NCI-H2107 treated with DMSO at 0.1 percent for 48 hours (cell line): ENCODE measurements at regions not wholly inside any gene's neighbourhood (a gene's known extent, or its start where the extent isn't known, plus 50 kb on each side); places are given as distances from the start of the nearest gene placed in this dataset.
"Not testable (repeated sequence)": the region's sequence is repeated elsewhere in the genome, so short reads cannot be mapped to it uniquely, and the experiment has no call there.

Experiments used
- DNase-seq: peaks from one replicate; lab custom pipeline; 2025; ENCODE audit not compliant: unreplicated experiment; lab: John Stamatoyannopoulos, UW

- no peak for DNase-seq
These were observed 996.6 kb downstream of the TLE1 start for GRCh38 chr9:80692751-80693150.

- DNase-seq = no peak
These were observed 998.1 kb downstream of the TLE1 start for GRCh38 chr9:80691229-80691628.

- no peak for DNase-seq
These were observed 998.9 kb downstream of the TLE1 start for GRCh38 chr9:80690349-80690939.

DNA sequence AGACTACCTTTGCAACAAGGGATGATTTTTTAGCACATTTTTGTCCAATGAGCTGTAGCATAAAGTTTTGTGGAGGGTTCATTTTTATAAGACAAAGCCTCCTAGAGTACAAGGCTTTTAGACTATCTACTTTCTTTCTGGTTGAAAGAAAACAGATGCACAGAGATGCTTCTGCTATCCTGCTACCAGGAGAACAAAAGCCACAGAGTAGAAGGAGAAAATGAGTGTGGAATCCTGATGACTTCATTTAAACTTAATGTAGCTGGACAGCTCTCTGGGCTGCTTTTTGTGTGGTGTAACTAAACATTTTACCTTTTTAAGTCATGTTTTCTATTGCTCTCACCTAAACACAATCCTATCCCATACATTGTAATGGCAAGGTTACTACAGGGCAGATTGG, 1009.4 kb downstream of the TLE1 start:
- DNase-seq = no peak

GRCh38 chr9:80678906-80679305, 1010.4 kb downstream of the TLE1 start:
- DNase-seq = no peak

- no peak for DNase-seq
These were observed 1015.9 kb downstream of the TLE1 start for GRCh38 chr9:80673496-80673895.

GRCh38 chr9:80665479-80665878, 1023.9 kb downstream of the TLE1 start:
- no peak for DNase-seq

DNA sequence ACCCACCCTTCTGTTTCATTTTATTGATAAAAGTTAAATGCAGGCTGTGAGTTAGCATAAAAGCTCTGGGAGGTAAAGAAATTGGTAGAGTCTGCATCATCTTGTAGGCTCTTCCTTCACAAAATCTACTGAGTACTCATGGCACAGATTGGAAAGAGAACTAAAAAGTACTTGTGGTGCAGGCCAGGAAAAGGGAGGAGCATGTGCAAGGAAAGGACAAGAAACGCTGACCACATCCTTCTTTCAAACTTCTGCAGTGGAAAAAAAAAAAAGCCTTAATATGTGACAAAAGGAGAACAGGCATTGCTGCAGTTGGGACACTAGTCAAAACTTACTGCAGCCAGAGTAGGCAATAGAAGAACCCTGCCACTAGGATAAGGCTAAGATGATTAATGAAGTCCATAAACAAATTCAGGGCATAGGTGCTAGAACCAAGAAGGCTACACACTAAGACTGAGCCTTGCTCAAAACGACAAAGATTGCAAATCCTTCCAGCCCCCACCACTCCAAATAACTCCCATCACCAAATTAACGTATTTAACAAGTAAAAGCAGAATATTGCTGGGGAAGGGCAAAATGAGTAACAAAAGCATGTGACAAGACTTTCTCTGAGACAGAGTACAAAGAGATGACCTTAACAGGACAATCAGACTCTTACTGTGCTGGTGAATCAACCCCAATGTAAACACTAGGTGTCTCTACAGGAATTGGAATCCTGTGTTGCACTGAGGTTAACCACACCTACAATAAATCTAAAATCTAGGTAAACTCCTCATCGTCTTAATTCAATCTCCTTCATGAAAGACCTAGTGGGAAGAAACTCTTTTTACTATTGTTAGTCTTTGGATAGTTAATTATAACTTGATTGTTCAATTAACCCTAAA, 1024.8 kb downstream of the TLE1 start:
- no peak for DNase-seq

DNA sequence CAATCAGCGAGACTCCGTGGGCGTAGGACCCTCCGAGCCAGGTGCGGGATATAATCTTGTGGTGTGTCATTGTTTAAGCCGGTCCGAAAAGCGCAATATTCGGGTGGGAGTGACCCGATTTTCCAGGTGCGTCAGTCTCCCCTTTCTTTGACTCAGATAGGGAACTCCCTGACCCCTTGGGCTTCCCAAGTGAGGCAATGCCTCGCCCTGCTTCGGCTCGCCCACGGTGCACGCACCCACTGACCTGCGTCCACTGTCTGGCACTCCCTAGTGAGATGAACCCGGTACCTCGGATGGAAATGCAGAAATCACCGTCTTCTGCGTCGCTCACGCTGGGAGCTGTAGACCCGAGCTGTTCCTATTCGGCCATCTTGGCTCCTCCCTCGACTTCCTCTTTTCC, 1029.6 kb downstream of the TLE1 start:
- not testable (repeated sequence) for DNase-seq

DNA sequence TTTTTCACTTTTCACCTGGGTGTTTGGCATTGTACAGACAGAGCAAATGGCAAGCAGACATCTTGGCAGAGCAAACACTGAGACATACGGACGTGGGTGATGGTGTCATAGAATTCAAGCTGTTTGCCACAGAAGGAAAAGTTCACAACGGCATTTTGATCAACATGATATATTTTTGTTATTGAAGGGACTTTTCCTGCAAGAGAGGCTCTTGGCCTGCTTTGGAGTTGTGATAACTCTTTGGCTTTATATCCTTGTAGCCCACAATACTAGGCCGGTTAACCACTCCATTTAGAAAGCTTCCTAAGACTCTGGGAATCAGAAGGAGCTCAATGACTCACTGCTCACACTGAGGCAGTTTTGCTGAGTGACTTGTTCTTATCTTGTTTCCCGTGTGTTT, 1038.3 kb downstream of the TLE1 start:
- DNase-seq = no peak

- no peak for DNase-seq
These were observed 1039.9 kb downstream of the TLE1 start for GRCh38 chr9:80649496-80649895.

DNA sequence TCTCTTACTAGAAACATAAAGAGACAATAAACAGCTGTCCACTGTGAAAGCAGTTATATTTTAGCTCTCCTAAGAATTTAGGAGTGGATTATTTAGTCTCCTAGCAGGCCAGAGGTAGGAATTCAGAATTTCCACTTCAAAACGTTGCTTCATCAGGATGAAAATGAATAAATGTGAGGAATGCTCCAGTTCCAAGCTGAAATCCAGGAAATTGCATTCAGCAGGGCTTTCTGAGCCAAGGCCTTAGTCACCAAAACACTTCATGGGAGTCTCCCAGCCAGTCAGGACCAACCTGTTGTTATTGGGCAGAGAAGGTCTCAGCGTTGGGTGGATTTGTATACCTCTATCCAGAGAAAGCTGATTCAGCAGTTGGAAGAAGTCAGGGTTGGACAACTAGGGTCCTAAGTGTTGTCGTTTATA, 1040.3 kb downstream of the TLE1 start:
- no peak for DNase-seq

- no peak for DNase-seq
These were observed 1041.0 kb downstream of the TLE1 start for GRCh38 chr9:80648336-80648735.

DNA sequence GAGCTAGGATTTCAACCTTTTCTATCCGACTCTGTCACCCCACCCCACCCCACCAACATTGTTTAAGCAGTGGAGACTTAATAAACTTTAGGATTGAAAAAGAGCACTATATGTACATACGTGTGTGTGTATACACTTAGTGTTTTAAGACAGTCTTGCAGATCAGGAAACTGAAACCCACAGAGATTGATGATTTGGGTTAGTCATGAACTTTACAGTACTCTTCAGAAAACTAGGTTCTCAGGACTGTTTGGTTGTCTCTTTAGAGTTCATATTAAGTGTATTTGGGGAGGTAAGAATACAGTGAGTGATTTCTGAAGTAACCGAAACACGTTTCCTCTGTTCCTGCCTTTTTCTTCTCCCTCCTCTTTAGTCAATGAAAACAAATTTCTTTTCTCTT, 1043.1 kb downstream of the TLE1 start:
- DNase-seq = no peak

DNA sequence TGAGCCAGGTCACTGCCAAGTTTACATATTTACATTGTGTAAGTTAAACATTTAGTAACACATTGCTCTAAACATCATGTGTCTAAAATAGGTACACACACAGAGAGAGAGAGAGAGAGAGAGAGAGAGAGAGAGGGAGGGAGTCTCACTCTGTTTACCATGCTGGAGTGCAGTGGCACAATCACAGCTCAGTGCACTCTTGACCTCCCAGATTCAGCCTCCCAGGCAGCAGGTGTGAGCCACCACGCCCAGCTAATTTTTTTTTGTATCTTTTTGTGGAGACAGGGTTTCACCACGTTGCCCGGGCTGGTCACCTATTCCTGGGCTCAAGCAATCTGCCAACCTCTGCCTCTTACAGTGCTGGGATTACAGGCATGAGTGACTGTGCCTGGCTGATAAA, 1045.3 kb downstream of the TLE1 start:
- DNase-seq = no peak

- DNase-seq = no peak
These were observed 1054.3 kb downstream of the TLE1 start for GRCh38 chr9:80635065-80635464.

GRCh38 chr9:80632041-80632440, 1057.3 kb downstream of the TLE1 start:
- no peak for DNase-seq

DNA sequence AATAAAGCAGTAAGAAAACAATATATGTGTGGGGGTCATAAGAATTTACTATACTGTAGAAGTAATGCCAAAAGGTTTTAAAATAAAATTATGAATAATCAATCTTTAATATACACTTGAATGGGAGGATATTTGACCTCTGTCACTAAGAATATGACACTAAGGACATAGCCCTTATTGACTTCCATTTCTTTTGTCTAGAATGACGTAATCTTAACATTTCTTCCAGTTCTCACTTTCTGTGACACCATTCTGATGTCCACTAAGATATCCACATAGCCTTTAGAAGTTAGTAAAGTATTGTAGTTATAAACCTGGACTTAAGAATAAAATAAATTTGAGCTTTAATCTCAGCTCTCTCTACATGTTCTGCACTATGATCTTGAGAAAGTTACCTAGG, 1050.7 kb downstream of the TLE4 start:
- DNase-seq = no peak

DNA sequence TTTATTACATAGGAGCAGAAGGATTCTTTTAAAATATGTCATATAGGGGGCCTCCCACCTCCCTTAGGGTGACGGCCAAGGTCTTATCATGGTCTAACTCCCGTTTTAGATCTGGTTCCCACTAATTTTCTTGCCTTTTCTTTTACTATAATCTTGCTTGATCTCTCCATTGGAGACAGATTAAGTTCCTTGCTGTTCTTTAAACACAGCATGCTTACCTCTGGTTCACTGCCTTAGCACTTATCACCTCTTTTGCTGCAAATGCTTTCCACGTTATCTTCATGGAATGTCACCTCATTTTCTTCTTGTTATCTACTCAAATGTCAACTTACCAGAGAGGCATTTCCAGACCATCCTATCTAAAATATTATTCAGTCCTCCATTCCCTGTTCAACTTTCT, 1047.6 kb downstream of the TLE4 start:
- DNase-seq = no peak

DNA sequence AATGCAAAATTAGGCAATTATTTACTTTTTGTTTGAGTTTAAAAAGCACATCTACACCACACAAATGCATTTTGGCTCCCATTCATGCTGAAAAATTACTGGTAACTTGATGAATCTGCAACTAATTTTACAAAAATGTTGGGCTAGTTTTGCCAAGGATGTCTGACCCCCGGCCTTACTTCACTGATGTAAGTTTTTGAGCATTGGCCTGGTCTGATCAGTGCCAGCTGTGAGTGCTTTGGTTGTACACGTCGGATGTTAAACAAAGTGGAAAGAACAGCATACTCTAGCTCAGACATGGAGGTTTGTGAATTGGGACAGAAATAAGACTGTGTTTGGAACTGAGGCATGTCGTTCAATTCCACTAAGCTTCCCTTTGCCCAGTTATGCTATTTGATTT, 1044.2 kb downstream of the TLE4 start:
- no peak for DNase-seq

DNA sequence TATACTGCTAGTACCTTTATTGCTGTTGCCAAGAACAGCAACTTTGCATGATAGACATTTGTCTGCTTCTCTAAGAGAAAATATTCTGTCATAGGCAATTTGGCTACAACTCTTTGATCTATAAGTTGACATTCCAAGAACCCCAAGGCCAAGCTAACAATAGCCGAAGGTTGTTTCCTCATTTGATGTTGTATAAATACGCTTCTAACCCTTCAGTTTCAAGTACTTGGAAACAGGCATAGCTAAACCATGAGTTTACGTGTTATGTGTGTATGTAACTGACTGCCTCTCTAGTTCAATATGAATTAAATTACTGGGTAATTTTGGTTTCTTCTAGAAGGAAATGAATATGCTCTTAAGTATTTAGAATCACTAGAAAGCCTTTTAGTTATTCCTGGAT, 1034.0 kb downstream of the TLE4 start:
- no peak for DNase-seq

- DNase-seq = no peak
These were observed 1033.4 kb downstream of the TLE4 start for GRCh38 chr9:80605129-80605528.

- no peak for DNase-seq
These were observed 1030.5 kb downstream of the TLE4 start for GRCh38 chr9:80602291-80602690.
